ENCODE measurements at regions not wholly inside any gene's neighbourhood (a gene's known extent, or its start where the extent isn't known, plus 50 kb on each side); places are given as distances from the start of the nearest gene placed in this dataset.
"Not testable (repeated sequence)": the region's sequence is repeated elsewhere in the genome, so short reads cannot be mapped to it uniquely, and the experiment has no call there.

DNA sequence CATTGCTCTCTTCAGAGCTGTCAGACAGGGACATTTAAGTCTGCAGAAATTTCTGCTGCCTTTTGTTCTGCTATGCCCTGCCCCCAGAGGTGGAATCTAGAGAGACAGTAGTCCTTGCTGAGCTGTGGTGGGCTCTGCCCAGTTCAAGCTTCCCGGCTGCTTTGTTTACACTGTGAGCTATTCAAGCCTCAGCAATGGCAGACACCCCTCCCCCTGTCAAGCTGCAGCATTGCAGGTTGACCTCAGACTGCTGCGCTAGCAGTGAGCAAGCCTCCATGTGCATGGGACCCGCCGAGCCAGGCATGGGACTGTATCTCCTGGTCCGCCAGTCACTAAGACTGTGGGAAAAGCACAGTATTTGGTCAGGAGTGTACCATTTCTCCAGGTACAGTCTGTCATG, 53.6 kb upstream of the MAPK10 start:
- not testable (repeated sequence) for DNase-seq (ENCODE audit: extremely low read depth in 1 of 11, low read depth in 9 of 11, low spot score in 4 of 11)

DNA sequence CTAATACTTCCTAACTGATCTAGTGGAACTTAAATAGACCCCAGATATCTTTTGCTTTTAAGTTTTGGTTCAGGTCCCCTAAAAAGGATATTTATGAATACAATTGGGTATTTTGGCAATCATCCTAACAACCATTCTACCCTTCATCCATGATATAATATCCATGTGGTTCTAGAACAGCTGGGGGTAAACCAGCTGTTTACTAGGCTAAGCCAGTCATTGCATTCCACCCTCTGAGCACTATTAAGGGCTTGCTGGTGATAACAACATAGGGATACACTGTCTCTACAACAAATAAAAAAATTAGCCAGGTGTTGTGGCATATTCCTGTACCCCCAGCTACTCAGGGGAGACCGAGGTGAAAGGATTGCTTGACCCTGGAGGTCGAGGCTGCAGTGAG, 54.8 kb upstream of the MAPK10 start:
- no peak for DNase-seq (ENCODE audit: extremely low read depth in 1 of 11, low read depth in 9 of 11, low spot score in 4 of 11)

GRCh38 chr4:86416081-86416480, 56.2 kb upstream of the MAPK10 start:
- no peak for DNase-seq (ENCODE audit: extremely low read depth in 1 of 11, low read depth in 9 of 11, low spot score in 4 of 11)

GRCh38 chr4:86421461-86421860, 61.6 kb upstream of the MAPK10 start:
- DNase-seq (ENCODE audit: extremely low read depth in 1 of 11, low read depth in 9 of 11, low spot score in 4 of 11): no peak

DNA sequence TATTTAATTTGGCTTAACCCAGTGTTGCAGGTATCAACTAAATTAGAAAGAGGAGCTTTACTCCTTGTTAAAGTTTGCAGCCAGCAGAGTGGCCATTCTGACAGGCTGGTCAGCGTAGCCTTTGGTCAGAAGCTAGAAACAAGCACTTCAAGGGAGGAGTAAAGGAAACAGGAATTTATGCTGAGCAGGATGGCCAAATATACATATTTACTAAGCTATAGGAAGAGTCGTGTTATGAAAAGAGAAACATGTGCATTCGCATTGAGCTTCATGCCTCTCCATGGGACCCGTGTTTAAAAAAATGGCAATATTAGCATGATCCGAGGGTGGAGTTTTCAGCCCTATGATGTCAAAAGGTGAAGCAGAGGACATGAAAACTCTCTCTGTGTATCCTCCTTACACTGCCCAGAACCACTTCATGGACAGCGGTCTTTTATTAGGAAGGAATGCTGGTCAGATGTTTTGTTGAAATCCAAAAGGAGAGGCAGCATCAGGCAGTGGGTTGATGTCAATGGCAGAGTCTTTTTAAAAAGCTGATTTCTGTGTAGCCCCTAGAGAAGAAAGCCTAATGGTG, 71.8 kb upstream of the MAPK10 start:
- no peak for DNase-seq (ENCODE audit: extremely low read depth in 1 of 11, low read depth in 9 of 11, low spot score in 4 of 11)

GRCh38 chr4:86432559-86433134, 72.8 kb upstream of the MAPK10 start:
- no peak for DNase-seq (ENCODE audit: extremely low read depth in 1 of 11, low read depth in 9 of 11, low spot score in 4 of 11)

DNA sequence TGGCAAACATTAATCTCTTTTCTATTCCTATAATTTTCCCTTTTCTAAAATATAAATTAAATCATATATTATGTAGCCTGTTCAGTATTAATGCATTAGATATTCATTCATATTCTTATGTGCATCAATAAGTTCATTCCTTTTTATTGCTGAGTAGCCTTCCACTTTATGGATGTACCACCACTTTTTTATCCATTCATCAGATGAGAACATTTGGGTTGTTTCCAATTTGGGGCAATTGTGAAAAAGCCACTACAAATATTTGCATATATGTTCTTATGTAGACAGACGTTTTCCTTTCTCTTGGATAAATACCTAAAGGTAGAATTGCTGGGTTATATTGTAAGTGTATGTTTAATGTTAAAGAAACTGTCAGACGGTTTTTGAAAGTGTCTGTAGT, 79.4 kb upstream of the MAPK10 start:
- no peak for DNase-seq (ENCODE audit: extremely low read depth in 1 of 11, low read depth in 9 of 11, low spot score in 4 of 11)

DNA sequence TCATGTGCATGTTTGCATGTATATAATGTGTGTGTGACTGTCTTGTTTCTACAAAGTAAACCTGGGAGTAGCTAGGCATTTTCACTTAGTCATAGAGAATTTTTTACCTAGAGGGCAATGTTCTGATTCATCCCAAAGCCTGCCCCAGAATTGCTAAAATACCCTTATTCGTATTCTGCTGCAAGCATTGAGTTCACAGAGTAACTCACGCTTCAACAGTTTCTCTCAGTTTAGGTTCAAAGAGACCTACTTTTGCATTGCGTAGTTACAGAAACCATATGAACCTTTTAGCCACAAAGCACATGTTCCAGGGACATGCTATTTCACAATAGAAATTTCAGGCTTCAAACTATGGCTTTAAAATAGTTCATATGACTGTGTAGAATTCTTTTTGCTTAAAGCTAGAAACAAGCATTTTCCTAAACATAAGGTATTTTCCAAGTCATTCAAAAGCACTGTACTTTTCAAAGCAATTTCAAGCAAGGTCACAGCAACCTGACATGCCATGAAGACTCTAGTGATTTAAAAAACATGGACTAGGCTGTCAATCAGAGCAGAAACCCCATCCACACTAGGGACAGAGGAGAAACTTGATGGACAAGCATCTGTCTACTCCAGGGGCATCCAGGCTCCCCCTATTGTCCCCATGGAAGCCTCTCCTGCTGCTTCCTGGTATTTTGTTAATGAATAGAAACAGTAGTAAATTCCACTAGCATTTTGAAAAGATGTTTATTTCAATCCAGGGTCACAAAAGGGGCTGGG, 81.5 kb upstream of the MAPK10 start:
- no peak for DNase-seq (ENCODE audit: extremely low read depth in 1 of 11, low read depth in 9 of 11, low spot score in 4 of 11)

GRCh38 chr4:86442881-86443280, 83.0 kb upstream of the MAPK10 start:
- DNase-seq (ENCODE audit: extremely low read depth in 1 of 11, low read depth in 9 of 11, low spot score in 4 of 11): no peak

GRCh38 chr4:86443495-86443894, 83.6 kb upstream of the MAPK10 start:
- DNase-seq (ENCODE audit: extremely low read depth in 1 of 11, low read depth in 9 of 11, low spot score in 4 of 11): no peak

DNA sequence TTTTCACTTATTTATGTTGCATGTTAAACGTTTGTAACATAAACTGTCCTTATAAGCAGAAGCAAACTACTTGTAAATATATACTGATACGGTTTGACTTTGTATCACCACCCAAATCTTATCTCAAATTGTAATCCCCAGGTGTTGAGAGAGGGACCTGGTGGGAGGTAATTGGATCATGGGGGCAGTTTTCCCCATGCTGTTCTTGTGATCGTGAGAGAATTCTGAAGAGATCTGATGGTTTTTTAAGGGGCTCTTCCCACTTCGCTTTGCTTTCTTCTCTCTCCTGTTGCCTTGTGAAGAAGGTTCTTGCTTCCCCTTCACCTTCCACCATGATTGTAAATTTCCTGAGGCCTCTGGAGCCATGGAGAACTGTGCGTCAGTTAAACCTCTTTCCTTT, 87.1 kb upstream of the MAPK10 start:
- no peak for DNase-seq (ENCODE audit: extremely low read depth in 1 of 11, low read depth in 9 of 11, low spot score in 4 of 11)

DNA sequence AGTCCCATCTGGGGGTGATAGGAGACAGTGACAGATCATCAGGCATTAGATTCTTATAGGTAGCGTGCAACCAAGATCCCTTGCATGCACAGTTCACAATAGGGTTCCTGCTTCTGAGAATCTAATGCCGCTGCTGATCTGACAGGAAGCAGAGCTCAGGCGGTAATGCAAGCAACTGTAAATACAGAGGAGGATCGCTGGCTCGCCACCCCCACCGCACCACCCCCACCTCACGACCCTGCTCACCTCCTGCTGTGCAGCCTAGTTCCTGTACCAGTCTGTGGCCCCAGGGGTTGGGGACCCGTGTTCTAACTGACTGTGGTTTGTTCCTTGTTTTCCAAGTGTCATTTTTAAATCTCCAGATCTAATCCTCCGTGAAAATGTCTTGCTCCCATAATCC, 89.0 kb upstream of the MAPK10 start:
- DNase-seq (ENCODE audit: extremely low read depth in 1 of 11, low read depth in 9 of 11, low spot score in 4 of 11): no peak

DNA sequence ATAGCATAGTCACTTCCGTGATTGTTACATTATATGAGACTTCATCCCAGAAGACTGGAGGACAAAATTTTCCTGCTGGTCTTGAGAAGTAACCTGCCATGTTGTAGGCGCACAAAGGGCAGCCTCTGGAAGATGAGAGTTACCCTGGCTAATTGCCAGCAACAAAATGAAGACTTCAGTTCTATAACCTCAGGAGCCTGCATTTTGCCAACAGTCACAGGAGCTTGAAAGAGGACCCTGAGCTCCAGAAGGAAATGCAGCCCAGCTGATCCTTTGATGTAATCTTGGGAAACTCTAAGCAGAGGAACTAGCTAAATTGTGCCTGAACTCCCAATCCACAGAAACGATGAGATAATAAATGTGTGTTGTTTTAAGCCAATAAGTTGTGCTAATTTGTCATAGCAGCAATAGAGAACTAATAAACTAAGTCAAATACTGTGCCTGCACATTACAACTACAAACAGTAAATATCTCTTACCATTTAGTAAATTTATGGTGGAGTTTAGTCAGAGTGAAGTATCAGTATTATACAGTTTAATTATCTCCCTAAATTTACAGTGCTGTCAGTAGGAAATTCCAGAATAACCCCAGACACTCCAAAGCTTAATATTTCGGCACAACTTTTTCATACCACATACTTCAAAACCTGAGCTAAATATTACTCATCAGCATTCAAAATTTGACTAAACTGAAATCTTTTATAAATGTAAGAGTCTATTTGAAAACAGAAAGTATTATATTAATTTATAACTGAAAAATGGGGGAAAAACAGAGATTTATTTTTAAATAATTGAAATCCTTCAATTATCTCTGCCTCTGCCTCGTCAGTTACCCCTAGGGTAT, 90.1 kb upstream of the MAPK10 start:
- no peak for DNase-seq (ENCODE audit: extremely low read depth in 1 of 11, low read depth in 9 of 11, low spot score in 4 of 11)

- no peak for DNase-seq (ENCODE audit: extremely low read depth in 1 of 11, low read depth in 9 of 11, low spot score in 4 of 11)
These were observed 91.0 kb upstream of the MAPK10 start for GRCh38 chr4:86450861-86451260.

DNA sequence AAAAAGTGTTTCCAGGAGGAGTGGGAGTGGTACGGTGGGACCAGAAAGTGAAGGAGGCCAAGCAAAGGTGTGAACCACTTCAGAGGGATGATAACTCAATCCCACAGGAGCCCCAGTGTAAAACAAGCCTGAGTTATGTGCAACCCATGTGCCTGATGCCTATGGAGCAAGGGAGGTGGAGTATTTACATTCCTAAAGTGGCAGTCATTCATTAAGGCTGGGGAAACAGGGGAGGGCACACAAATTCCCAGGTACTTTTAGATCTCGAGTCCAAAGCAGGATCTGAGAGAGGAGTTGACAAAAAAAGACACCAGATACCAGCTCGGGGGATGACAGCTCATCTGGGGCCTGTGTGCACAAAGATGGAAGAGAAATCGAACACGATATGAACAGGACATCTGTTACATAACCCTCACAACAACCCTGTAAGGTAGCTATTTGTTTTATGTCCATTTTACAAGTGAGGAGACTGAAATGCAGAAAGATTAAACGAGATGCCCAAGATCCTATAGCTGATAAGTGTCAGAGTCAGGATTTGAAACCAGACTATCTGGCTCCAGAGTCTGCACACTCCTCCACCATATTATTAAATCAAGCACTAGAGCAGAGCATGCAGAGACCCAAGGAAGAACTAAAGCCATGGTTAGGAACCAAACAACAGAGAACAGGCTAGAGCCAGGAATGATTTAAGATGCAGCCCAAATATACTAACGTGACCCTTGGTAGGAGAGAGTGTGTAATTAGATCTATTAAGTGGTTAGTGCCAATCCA, 91.9 kb upstream of the MAPK10 start:
- DNase-seq (ENCODE audit: extremely low read depth in 1 of 11, low read depth in 9 of 11, low spot score in 4 of 11): peak in 3 of 11 donors; percentile 15 to 22 (median 19)

DNA sequence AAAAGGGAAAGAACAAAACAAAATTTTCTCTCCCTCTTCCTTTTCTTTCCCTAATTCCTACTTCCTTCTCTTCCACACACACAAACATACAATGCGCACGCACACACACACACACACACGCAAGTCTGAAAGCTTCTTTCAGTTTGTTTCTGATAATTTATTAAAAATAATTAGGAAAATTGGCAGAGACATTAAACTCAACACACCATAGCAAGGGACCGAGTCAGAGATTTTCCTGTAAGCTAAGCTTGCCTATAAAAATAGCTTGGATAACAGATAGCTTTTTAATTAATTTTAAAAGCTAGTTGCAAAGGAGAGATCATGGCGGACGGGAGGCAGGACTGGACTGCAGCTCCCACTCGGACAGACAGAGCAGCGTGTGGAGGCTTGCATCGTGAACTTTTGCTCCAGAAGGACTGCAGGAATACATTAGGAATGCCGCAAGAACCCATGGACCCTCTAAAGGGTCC, 92.6 kb upstream of the MAPK10 start:
- peak in 6 of 11 donors; percentile 18 to 49 (median 36) for DNase-seq (ENCODE audit: extremely low read depth in 1 of 11, low read depth in 9 of 11, low spot score in 4 of 11)

- DNase-seq (ENCODE audit: extremely low read depth in 1 of 11, low read depth in 9 of 11, low spot score in 4 of 11): peak in 10 of 11 donors; percentile 40 to 75 (median 62)
These were observed 93.2 kb upstream of the MAPK10 start for GRCh38 chr4:86452924-86453531.

GRCh38 chr4:86453611-86454072, 93.8 kb upstream of the MAPK10 start:
- DNase-seq (ENCODE audit: extremely low read depth in 1 of 11, low read depth in 9 of 11, low spot score in 4 of 11): not testable (repeated sequence)
